Skeletal muscle tissue (tissue), 3 donors: ENCODE measurements at regions not wholly inside any gene's neighbourhood (a gene's known extent, or its start where the extent isn't known, plus 50 kb on each side); places are given as distances from the start of the nearest gene placed in this dataset.

ENCODE experiments used
- H3K27ac ChIP-seq: one replicate; pipeline ENCODE4 v1.7.0; 2013; ENCODE audit warnings: mild to moderate bottlenecking, low read depth, low read length, inconsistent platforms
- H3K27me3 ChIP-seq, 3 donors: one replicate each; pipeline ENCODE4 v1.7.0; 2013; ENCODE audit warnings: low read length in 3 of 3; ENCODE audit not compliant: control insufficient read depth in 3 of 3, insufficient read depth in 3 of 3
- H3K36me3 ChIP-seq, 3 donors: one replicate each; pipeline ENCODE4 v1.7.0; 2013; ENCODE audit warnings: low read length in 3 of 3; ENCODE audit not compliant: control insufficient read depth in 3 of 3, insufficient read depth in 3 of 3
- H3K4me1 ChIP-seq, 3 donors: one replicate each; pipeline ENCODE4 v1.7.0; 2013; ENCODE audit warnings: low read length in 3 of 3, mild to moderate bottlenecking in 3 of 3; ENCODE audit not compliant: control insufficient read depth in 3 of 3, insufficient read depth in 3 of 3
- H3K4me3 ChIP-seq, 3 donors: one replicate each; pipeline ENCODE4 v1.7.0; 2013; ENCODE audit warnings: low read length in 3 of 3
- H3K9ac ChIP-seq, 3 donors: one replicate each; pipeline ENCODE4 v1.7.0; 2013; ENCODE audit warnings: low read length in 3 of 3, mild to moderate bottlenecking in 3 of 3, moderate library complexity in 2 of 3, low read depth in 1 of 3
- H3K9me3 ChIP-seq, 3 donors: one replicate each; pipeline ENCODE4 v1.7.0; 2013; ENCODE audit warnings: low read length in 3 of 3; ENCODE audit not compliant: control insufficient read depth in 3 of 3
- donor health status: Osteomylitis.

GRCh38 chr6:21707524-21708319, 114.2 kb downstream of the SOX4 start:
- Histone ChIP-seq H3K27me3 (no peaks in the 10 kb centered on the region), H3K27ac (no peak overlapping the region), H3K4me3 (no peak overlapping the region), H3K9me3 (no peaks in the 10 kb centered on the region), H3K36me3 (no peaks in the 10 kb centered on the region), H3K9ac (no peak overlapping the region), H3K4me1 (no peaks in the 10 kb centered on the region)

- H3K4me1 ChIP-seq: no peaks in the 10 kb centered on the region
- H3K9me3 ChIP-seq: no peaks in the 10 kb centered on the region
- no peak overlapping the region for H3K4me3 ChIP-seq
- H3K36me3 ChIP-seq: no peaks in the 10 kb centered on the region
- no peaks in the 10 kb centered on the region for H3K27me3 ChIP-seq
- no peak overlapping the region for H3K27ac ChIP-seq
- no peak overlapping the region for H3K9ac ChIP-seq
Observed at GRCh38 chr6:21708320-21708580, 114.7 kb downstream of the SOX4 start.

- Histone ChIP-seq H3K4me3 (no peak overlapping the region), H3K4me1 (no peaks in the 10 kb centered on the region), H3K36me3 (no peaks in the 10 kb centered on the region), H3K27me3 (no peaks in the 10 kb centered on the region), H3K9ac (no peak overlapping the region), H3K9me3 (no peaks in the 10 kb centered on the region), H3K27ac (no peak overlapping the region)
Observed at GRCh38 chr6:21710216-21710615, 116.7 kb downstream of the SOX4 start.

GRCh38 chr6:21710908-21711627, 117.5 kb downstream of the SOX4 start:
- no peak overlapping the region for H3K9ac ChIP-seq
- H3K4me3 ChIP-seq: no peak overlapping the region
- no peaks in the 10 kb centered on the region for H3K9me3 ChIP-seq
- no peaks in the 10 kb centered on the region for H3K4me1 ChIP-seq
- H3K36me3 ChIP-seq: no peaks in the 10 kb centered on the region
- H3K27ac ChIP-seq: no peak overlapping the region
- no peaks in the 10 kb centered on the region for H3K27me3 ChIP-seq

GRCh38 chr6:21712213-21712612, 118.7 kb downstream of the SOX4 start:
- Histone ChIP-seq H3K27ac (no peak overlapping the region), H3K36me3 (no peaks in the 10 kb centered on the region), H3K9ac (no peak overlapping the region)

GRCh38 chr6:21713481-21713880, 119.9 kb downstream of the SOX4 start:
- H3K4me1 ChIP-seq: no peaks in the 10 kb centered on the region
- H3K9ac ChIP-seq: no peak overlapping the region
- no peak overlapping the region for H3K4me3 ChIP-seq
- H3K27ac ChIP-seq: no peak overlapping the region
- H3K27me3 ChIP-seq: no peaks in the 10 kb centered on the region
- no peaks in the 10 kb centered on the region for H3K9me3 ChIP-seq
- H3K36me3 ChIP-seq: no peaks in the 10 kb centered on the region

More at GRCh38 chr6:21712213-21712612, 118.7 kb downstream of the SOX4 start:
- no peaks in the 10 kb centered on the region for H3K27me3 ChIP-seq
- no peaks in the 10 kb centered on the region for H3K9me3 ChIP-seq
- H3K4me3 ChIP-seq: no peak overlapping the region
- H3K4me1 ChIP-seq: no peaks in the 10 kb centered on the region

- peaks cover 0 to 5% (median 5%) of the 10 kb centered on the region in 3 donors for H3K9me3 ChIP-seq
Observed at GRCh38 chr6:21715180-21715579, 121.6 kb downstream of the SOX4 start.

GRCh38 chr6:21722510-21722909, 129.0 kb downstream of the SOX4 start:
- Histone ChIP-seq H3K4me3 (no peak overlapping the region), H3K27me3 (no peaks in the 10 kb centered on the region), H3K27ac (no peak overlapping the region), H3K36me3 (no peaks in the 10 kb centered on the region), H3K9ac (no peak overlapping the region), H3K9me3 (peaks cover 0 to 5% (median 5%) of the 10 kb centered on the region in 3 donors), H3K4me1 (no peaks in the 10 kb centered on the region)

More at GRCh38 chr6:21715180-21715579, 121.6 kb downstream of the SOX4 start:
- Histone ChIP-seq H3K27ac (no peak overlapping the region), H3K4me1 (no peaks in the 10 kb centered on the region), H3K4me3 (no peak overlapping the region), H3K36me3 (no peaks in the 10 kb centered on the region), H3K27me3 (no peaks in the 10 kb centered on the region), H3K9ac (no peak overlapping the region)

GRCh38 chr6:21726676-21727075, 133.1 kb downstream of the SOX4 start:
- Histone ChIP-seq H3K4me1 (no peaks in the 10 kb centered on the region), H3K27ac (no peak overlapping the region), H3K9ac (no peak overlapping the region), H3K9me3 (no peaks in the 10 kb centered on the region), H3K36me3 (no peaks in the 10 kb centered on the region), H3K4me3 (no peak overlapping the region), H3K27me3 (no peaks in the 10 kb centered on the region)

GRCh38 chr6:21728141-21728540, 134.6 kb downstream of the SOX4 start:
- Histone ChIP-seq H3K27me3 (no peaks in the 10 kb centered on the region), H3K27ac (no peak overlapping the region), H3K36me3 (no peaks in the 10 kb centered on the region), H3K9me3 (no peaks in the 10 kb centered on the region), H3K4me1 (no peaks in the 10 kb centered on the region), H3K4me3 (no peak overlapping the region), H3K9ac (no peak overlapping the region)
